ENCODE measurements at regions not wholly inside any gene's neighbourhood (a gene's known extent, or its start where the extent isn't known, plus 50 kb on each side); places are given as distances from the start of the nearest gene placed in this dataset.

DNA sequence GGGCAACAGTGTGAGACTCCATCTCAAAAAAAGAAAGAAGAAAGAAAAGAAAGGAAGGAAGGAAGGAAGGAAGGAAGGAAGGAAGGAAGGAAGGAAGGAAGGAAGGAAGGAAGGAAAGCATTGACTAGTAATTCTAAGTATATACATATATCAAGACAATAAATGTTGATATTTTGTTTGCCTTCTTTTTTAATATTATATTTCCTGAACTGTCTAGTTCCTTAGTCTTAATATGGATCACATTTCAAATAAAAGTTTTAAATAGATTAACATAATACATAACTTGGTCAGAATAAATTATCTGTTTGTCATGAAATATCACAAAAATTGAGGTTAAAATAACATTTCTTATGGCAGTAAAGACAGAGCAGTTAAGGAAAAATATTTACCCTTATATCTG, 1448.4 kb upstream of the C9orf72 start:
- H3K4me3 ChIP-seq (ENCODE audit: low read depth, low read length): no peak overlapping the region
- TF ChIP-seq, protein P1, sequence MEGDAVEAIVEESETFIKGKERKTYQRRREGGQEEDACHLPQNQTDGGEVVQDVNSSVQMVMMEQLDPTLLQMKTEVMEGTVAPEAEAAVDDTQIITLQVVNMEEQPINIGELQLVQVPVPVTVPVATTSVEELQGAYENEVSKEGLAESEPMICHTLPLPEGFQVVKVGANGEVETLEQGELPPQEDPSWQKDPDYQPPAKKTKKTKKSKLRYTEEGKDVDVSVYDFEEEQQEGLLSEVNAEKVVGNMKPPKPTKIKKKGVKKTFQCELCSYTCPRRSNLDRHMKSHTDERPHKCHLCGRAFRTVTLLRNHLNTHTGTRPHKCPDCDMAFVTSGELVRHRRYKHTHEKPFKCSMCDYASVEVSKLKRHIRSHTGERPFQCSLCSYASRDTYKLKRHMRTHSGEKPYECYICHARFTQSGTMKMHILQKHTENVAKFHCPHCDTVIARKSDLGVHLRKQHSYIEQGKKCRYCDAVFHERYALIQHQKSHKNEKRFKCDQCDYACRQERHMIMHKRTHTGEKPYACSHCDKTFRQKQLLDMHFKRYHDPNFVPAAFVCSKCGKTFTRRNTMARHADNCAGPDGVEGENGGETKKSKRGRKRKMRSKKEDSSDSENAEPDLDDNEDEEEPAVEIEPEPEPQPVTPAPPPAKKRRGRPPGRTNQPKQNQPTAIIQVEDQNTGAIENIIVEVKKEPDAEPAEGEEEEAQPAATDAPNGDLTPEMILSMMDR (IDR thresholded peaks at IDR 0.05; ENCODE audit: low read depth, low read length): no peak

DNA sequence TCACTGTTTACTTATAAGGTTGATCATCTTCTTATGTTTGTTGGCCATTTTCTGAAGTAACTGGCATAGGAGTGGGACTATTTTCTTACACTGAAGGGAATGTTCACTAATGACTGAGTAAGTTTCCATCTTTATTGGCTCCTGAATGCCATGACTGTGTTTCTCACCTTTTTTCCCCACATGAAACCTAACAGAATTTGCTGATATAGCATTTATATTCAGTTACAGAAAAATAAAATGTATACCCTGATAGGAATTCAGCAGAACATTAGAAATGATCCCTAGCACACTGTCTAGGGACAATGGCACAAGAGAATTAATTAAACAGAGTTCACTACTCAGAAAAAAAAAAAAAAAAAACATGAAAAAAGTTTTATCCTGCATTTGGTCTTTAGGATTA, 1465.1 kb upstream of the C9orf72 start:
- H3K4me3 ChIP-seq (ENCODE audit: low read depth, low read length): no peak overlapping the region
- TF ChIP-seq, protein P1 (IDR thresholded peaks at IDR 0.05; ENCODE audit: low read depth, low read length): no peak

DNA sequence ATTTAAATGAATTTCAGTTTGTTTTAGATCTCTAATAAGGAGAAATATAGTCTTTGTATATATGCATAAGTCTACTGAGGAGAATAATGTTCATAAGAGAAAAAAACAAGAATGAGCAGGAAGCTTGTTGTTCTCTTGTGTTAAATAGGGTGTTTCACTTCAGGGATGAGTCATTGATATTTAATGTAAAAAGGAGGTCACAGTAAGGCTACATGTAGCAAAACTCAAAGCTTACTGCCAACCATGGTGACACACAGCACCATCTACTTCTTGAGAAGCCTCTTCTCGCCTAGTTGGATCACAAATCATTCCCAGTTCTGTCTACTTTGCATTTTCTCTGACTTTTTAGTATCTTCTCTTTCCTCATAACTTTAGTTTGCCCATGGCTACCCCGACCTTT, 1466.0 kb upstream of the C9orf72 start:
- TF ChIP-seq, protein P1 (IDR thresholded peaks at IDR 0.05; ENCODE audit: low read depth, low read length): no peak
- H3K4me3 ChIP-seq (ENCODE audit: low read depth, low read length): no peak overlapping the region

DNA sequence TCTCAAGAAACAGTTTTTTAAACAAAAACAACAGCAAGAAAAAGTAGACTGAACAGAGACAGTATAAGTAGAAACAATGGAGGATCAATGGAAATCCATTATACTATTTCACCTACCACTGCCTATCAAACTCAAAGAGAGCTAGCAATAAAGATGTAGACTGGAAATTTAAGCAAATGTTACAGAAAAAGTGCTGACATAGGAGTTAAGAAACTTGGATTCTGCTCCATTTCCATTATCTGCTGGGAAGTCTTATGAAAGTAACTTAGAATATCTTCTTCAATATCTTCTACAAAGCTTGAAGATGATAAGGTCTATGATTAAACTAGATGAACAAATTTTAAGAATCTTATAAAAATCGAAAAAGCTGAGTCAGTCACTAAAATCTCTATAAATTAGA, 1469.8 kb upstream of the C9orf72 start:
- H3K4me3 ChIP-seq (ENCODE audit: low read depth, low read length): no peak overlapping the region
- TF ChIP-seq, protein P1 (IDR thresholded peaks at IDR 0.05; ENCODE audit: low read depth, low read length): no peak

DNA sequence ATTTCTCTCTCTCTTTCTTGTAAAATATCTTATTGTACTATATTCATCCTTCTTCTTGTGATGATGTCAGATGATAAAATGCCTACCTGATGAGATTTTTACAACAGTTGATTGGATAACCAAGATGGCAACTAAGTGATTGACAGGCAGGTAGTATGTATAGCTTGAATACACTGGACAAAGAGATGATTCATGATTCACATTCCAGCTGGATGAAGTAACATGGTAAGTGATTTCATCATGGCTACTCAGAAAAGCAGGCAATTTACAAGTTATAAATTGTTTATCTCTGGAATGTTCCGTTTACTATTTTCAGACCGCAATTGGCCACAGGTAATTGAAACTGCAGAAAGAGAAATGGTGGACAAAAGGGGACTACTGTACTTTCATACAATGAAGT, 1471.7 kb upstream of the C9orf72 start:
- TF ChIP-seq, protein P1 (IDR thresholded peaks at IDR 0.05; ENCODE audit: low read depth, low read length): no peak
- no peak overlapping the region for H3K4me3 ChIP-seq (ENCODE audit: low read depth, low read length)

DNA sequence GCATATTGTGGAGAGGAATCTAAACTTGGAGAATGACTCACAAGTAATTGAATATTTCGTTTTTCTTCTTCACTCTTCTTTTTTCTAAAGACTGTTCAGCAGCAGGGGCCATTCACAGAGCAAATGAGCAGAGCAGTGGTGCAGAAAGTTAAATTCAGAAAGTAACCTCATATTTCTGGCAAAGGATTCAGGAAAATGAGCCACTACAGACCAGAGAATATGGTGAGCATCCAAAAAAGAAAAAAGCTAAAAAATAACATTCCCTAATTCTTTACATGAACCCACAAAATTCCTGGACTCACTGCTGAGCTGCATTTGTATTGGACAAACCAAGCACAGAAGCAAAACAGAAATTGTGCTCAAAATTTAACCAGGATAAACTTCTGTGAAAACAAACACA, 1486.8 kb upstream of the C9orf72 start:
- no peak overlapping the region for H3K4me3 ChIP-seq (ENCODE audit: low read depth, low read length)
- TF ChIP-seq, protein P1 (IDR thresholded peaks at IDR 0.05; ENCODE audit: low read depth, low read length): no peak

DNA sequence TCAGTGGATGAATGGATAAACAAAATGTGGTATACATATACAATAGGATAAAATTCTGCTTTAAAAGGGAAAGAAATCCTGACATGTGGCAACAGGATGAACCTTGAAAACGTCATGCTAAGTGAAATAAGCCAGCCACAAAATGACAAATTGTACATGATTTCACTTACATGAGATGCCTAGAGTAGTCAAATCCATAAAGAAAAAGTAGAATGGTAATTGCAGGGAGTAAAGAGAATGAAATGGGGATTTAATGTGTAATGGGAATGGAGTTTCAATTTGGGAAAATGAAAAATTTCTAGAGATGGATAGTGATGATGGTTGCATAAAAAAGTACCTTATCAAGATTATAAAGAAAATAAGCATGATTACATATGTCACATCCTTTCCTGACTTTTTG, 1489.2 kb upstream of the C9orf72 start:
- H3K4me3 ChIP-seq (ENCODE audit: low read depth, low read length): no peak overlapping the region
- TF ChIP-seq, protein P1 (IDR thresholded peaks at IDR 0.05; ENCODE audit: low read depth, low read length): no peak

Measured in WI38 (cell line).